ENCODE measurements at regions not wholly inside any gene's neighbourhood (a gene's known extent, or its start where the extent isn't known, plus 50 kb on each side); places are given as distances from the start of the nearest gene placed in this dataset.
"Not testable (repeated sequence)": the region's sequence is repeated elsewhere in the genome, so short reads cannot be mapped to it uniquely, and the experiment has no call there.

DNA sequence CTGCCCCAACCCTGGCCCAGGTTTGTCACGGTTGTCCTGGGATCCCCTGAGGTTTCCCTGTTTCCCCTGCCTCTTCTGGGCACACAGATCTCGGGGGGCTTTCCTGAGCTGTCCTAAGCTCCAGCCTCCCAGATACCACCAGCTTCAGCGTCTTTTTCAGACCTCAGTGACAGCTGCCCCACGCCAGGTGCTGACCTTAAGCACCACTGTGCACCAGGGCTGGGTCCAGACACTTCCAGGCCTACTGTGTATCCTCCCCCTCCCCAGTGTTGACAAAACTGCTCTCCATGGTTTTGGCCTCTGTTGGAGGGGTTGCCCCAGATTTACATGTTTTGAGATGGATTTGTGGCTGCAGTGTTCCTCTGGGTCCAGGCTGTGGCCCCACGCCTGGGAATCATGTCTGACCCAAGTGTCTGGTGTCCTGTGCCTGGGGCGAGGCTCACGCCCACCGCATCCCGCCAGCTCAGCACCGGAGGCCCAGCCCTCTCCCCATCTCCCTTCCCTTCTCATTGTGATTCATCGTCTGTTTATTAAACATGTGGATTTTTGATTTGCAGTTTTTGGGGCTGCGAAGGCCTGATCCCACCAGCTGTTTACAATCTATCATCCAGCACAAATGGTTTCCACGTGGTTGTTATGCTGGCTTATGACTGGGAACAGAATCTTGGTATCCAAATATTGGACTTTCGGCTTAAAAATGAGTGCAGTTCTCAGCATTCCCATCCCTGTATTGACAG is 82.1 kb downstream of the METRNL start:
- no peak overlapping the region for H3K4me3 ChIP-seq (ENCODE audit: low read depth, low read length)
- DNase-seq (ENCODE audit: low read depth) = no peak
- TF ChIP-seq POLR2A (IDR thresholded peaks at IDR 0.05; ENCODE audit: extremely low read depth, insufficient read length) (no peak), MYC (IDR thresholded peaks at IDR 0.05; ENCODE audit: low read depth, low read length) (no peak)
- TF ChIP-seq, protein P1, sequence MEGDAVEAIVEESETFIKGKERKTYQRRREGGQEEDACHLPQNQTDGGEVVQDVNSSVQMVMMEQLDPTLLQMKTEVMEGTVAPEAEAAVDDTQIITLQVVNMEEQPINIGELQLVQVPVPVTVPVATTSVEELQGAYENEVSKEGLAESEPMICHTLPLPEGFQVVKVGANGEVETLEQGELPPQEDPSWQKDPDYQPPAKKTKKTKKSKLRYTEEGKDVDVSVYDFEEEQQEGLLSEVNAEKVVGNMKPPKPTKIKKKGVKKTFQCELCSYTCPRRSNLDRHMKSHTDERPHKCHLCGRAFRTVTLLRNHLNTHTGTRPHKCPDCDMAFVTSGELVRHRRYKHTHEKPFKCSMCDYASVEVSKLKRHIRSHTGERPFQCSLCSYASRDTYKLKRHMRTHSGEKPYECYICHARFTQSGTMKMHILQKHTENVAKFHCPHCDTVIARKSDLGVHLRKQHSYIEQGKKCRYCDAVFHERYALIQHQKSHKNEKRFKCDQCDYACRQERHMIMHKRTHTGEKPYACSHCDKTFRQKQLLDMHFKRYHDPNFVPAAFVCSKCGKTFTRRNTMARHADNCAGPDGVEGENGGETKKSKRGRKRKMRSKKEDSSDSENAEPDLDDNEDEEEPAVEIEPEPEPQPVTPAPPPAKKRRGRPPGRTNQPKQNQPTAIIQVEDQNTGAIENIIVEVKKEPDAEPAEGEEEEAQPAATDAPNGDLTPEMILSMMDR (IDR thresholded peaks at IDR 0.05; ENCODE audit: low read depth, low read length) = no peak
- TF ChIP-seq, protein P2, sequence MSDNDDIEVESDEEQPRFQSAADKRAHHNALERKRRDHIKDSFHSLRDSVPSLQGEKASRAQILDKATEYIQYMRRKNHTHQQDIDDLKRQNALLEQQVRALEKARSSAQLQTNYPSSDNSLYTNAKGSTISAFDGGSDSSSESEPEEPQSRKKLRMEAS (IDR thresholded peaks at IDR 0.05; ENCODE audit: low read depth, low read length) = no peak

DNA sequence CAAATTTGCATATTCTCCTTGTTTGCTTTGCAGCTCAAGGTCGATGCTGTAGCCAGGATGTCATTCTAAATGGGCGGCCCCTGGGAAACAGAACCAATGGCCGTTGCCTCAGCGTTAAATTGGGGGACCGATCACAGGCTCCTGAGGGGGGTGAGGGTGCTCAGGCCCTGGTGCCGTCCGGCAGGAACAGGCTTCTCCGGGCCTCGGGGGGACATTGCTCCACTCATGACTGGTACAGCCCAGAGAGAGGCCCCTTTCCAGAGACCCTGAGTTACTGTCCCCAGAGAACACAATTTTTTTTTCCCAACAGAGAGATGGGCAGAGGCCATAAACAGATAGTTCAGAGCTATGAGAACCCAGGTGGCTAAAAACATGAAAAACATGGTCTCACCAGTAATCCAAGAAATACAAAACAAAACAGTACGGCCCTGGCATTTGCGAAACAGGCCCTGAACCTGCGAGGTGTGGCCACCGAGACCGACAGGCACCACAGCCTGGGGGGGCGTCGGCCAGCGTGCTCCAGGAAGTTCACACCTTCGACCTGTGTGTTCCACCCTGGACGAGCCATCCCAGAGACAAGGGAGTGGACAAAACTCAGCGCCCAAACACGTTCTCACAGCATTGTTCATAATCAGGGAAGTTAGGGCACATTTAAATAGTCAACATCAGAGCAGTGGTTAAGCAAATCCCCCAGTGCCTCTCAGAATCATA is 82.8 kb downstream of the METRNL start:
- DNase-seq (ENCODE audit: low read depth) = no peak
- TF ChIP-seq, protein P1 (IDR thresholded peaks at IDR 0.05; ENCODE audit: low read depth, low read length) = no peak
- no peak for TF ChIP-seq MYC (IDR thresholded peaks at IDR 0.05; ENCODE audit: low read depth, low read length)
- TF ChIP-seq POLR2A (IDR thresholded peaks at IDR 0.05; ENCODE audit: extremely low read depth, insufficient read length) = no peak
- TF ChIP-seq, protein P2 (IDR thresholded peaks at IDR 0.05; ENCODE audit: low read depth, low read length) = no peak
- no peak overlapping the region for H3K4me3 ChIP-seq (ENCODE audit: low read depth, low read length)

DNA sequence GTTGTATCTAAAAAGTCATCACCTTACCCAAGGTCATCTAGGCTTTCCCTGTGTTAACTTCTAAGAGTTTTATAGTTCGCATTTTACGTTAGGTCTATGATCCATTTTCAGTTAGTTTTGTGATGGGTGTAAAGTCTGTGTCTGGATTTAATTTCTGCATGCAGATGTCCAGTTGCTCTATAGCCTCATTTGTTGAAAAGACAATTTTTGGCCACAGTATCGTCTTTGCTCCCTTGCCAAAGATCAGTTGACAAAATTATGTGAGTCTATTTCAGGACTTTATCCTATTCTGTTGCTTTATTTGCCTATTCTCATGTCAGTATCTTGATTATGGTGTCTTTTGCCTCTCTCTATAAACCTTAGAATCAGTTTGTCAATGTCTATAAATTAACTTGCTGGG is 85.1 kb downstream of the METRNL start:
- H3K4me3 ChIP-seq (ENCODE audit: low read depth, low read length) = no peak overlapping the region
- no peak for TF ChIP-seq POLR2A (IDR thresholded peaks at IDR 0.05; ENCODE audit: extremely low read depth, insufficient read length)
- no peak for TF ChIP-seq MYC (IDR thresholded peaks at IDR 0.05; ENCODE audit: low read depth, low read length)
- TF ChIP-seq, protein P1 (IDR thresholded peaks at IDR 0.05; ENCODE audit: low read depth, low read length) = no peak
- TF ChIP-seq, protein P2 (IDR thresholded peaks at IDR 0.05; ENCODE audit: low read depth, low read length) = no peak
- no peak for DNase-seq (ENCODE audit: low read depth)

DNA sequence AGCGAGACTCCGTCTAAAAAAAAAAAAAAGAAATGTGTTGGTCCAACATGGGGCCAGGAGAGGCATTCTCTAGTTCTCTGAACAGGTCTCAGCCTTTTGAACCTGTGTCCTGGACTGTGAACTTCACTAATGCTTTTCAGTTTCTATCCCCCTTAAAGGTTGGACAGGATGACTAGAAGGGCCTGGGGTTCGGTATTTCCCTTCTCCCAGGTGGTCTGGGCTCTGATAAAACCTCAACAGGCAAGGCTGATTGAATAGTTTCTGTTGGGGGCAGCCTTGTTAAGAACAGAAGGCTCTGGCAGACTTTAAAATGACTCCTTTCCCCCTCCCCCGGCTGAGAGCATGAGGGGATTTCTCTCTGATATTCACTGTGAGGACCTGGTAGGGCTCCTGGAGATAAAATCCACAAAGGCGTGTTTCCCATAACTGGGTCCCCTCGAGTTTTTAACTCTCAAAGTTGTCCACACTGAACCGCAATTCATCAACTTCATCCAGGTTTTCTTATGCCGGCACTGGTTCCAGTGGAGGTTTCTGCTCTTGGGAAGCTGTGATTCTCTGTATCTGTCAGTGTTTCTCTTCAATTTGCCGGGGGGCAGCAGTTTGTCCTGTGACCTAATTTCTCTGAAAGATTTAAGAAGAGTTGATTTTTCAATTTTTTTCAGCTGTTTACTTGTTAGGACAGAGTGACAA is 91.3 kb downstream of the METRNL start:
- H3K4me3 ChIP-seq (ENCODE audit: low read depth, low read length) = no peak overlapping the region
- no peak for DNase-seq (ENCODE audit: low read depth)
- TF ChIP-seq POLR2A (IDR thresholded peaks at IDR 0.05; ENCODE audit: extremely low read depth, insufficient read length) (no peak), MYC (IDR thresholded peaks at IDR 0.05; ENCODE audit: low read depth, low read length) (no peak)
- TF ChIP-seq, protein P2 (IDR thresholded peaks at IDR 0.05; ENCODE audit: low read depth, low read length) = no peak
- TF ChIP-seq, protein P1 (IDR thresholded peaks at IDR 0.05; ENCODE audit: low read depth, low read length) = no peak

DNA sequence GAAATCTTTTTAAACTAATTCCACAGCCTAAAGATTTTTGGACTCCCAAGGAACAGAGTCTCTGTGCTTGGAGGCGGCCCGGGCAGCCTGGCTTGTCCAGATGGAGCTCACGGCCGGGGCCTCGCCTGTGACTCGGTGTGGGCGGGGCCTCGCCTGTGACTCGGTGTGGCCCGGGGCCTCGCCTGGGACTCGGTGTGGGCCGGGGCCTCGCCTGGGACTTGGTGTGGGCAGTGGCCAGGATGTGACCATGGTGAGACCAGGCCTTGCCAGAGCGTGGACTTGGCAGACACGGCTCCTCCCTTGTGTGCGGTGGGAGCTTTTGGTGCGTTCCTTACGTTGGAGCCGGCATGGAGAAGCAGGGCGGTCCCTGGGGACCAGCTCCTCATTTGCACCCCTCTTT is 92.3 kb downstream of the METRNL start:
- no peak overlapping the region for H3K4me3 ChIP-seq (ENCODE audit: low read depth, low read length)
- no peak for DNase-seq (ENCODE audit: low read depth)
- TF ChIP-seq, protein P1 (IDR thresholded peaks at IDR 0.05; ENCODE audit: low read depth, low read length) = no peak
- TF ChIP-seq MYC (IDR thresholded peaks at IDR 0.05; ENCODE audit: low read depth, low read length) = no peak
- TF ChIP-seq, protein P2 (IDR thresholded peaks at IDR 0.05; ENCODE audit: low read depth, low read length) = no peak
- TF ChIP-seq POLR2A (IDR thresholded peaks at IDR 0.05; ENCODE audit: extremely low read depth, insufficient read length) = no peak

DNA sequence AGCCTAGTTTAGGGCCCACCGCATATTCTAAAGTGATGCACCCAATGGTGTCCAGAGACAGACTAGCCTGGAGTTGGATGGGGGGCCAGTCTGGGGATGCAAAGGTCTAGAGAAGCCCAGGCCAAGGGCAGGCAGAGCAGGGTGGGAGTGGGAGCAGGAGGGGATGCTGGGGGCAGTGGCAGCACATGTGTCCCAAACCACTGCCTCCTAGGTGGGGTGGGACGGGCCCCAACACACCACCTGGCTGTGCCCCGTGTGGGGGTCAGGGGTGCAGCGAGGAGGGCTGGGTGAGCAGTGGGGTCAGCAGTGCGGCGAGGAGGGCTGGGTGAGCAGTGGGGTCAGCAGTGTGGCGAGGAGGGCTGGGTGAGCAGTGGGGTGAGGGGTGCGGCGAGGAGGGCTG is 92.7 kb downstream of the METRNL start:
- not testable (repeated sequence) for DNase-seq (ENCODE audit: low read depth); H3K4me3 ChIP-seq (ENCODE audit: low read depth, low read length)

DNA sequence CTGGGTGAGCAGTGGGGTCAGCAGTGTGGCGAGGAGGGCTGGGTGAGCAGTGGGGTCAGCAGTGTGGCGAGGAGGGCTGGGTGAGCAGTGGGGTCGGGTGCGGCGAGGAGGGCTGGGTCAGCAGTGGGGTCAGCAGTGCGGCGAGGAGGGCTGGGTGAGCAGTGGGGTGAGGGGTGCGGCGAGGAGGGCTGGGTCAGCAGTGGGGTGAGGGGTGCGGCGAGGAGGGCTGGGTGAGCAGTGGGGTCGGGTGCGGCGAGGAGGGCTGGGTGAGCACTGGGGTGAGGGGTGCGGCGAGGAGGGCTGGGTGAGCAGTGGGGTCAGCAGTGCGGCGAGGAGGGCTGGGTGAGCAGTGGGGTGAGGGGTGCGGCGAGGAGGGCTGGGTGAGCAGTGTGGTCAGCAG is 93.2 kb downstream of the METRNL start:
- not testable (repeated sequence) for H3K4me3 ChIP-seq (ENCODE audit: low read depth, low read length); DNase-seq (ENCODE audit: low read depth)

DNA sequence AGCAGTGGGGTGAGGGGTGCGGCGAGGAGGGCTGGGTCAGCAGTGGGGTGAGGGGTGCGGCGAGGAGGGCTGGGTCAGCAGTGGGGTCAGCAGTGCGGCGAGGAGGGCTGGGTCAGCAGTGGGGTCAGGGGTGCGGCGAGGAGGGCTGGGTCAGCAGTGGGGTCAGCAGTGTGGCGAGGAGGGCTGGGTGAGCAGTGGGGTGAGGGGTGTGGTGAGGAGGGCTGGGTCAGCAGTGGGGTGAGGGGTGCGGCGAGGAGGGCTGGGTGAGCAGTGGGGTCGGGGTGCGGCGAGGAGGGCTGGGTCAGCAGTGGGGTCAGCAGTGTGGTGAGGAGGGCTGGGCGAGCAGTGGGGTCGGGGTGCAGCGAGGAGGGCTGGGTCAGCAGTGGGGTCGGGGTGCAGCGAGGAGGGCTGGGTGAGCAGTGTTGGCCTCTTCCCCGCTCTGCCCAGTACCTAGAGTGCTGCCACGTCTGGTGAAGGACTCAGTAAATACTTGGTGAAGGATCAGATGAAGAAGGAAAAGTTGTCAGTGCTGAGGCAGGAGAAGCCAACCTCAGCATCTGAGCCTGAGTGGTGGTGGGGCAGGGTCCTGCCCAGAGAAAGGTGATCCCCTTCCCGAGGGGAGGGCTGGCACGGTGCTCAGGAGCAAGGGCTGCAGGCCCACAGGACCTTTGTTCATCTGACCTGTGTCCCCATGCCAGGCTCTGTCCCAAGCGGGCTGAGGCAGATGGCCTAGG is 93.9 kb downstream of the METRNL start:
- not testable (repeated sequence) for DNase-seq (ENCODE audit: low read depth); H3K4me3 ChIP-seq (ENCODE audit: low read depth, low read length)
